ENCODE measurements at regions not wholly inside any gene's neighbourhood (a gene's known extent, or its start where the extent isn't known, plus 50 kb on each side); places are given as distances from the start of the nearest gene placed in this dataset.

DNA sequence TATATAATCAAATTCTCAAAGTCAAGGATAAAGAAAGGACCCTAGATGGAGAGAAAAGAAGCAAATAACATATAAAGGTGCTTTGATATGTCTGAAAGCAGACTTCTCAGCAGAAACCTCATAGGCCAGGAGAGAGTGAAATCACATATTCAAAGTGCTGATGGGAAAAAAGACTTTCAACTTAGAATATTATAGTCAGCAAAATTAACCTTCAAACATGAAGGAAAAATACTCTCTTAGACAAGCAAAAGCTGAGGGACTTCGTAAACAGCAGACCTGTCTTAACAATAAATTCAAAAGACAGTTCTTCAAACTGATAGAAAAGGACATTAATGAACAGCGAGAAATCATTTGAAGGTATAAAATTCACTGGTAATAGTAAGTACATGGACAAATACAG lies 107.2 kb upstream of the KCNH7 start:
- TF ChIP-seq, protein P1, sequence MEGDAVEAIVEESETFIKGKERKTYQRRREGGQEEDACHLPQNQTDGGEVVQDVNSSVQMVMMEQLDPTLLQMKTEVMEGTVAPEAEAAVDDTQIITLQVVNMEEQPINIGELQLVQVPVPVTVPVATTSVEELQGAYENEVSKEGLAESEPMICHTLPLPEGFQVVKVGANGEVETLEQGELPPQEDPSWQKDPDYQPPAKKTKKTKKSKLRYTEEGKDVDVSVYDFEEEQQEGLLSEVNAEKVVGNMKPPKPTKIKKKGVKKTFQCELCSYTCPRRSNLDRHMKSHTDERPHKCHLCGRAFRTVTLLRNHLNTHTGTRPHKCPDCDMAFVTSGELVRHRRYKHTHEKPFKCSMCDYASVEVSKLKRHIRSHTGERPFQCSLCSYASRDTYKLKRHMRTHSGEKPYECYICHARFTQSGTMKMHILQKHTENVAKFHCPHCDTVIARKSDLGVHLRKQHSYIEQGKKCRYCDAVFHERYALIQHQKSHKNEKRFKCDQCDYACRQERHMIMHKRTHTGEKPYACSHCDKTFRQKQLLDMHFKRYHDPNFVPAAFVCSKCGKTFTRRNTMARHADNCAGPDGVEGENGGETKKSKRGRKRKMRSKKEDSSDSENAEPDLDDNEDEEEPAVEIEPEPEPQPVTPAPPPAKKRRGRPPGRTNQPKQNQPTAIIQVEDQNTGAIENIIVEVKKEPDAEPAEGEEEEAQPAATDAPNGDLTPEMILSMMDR (IDR thresholded peaks at IDR 0.05; ENCODE audit: unreplicated experiment): no peak
- Mint-ChIP-seq H3K27ac (ENCODE audit: unreplicated experiment) (no peak overlapping the region), H3K36me3 (ENCODE audit: insufficient read depth, unreplicated experiment) (no peaks in the 10 kb centered on the region), H3K4me1 (ENCODE audit: low read depth, unreplicated experiment) (no peaks in the 10 kb centered on the region), H3K4me3 (ENCODE audit: low read depth, unreplicated experiment) (no peak overlapping the region), H3K9me3 (ENCODE audit: low read depth, unreplicated experiment) (peaks cover 6% of the 10 kb centered on the region), H3K27me3 (ENCODE audit: unreplicated experiment) (no peaks in the 10 kb centered on the region)
- intact Hi-C loops (cut with micrococcal nuclease; ENCODE audit: unreplicated experiment): no loop called here
- no peak for DNase-seq
- CTCF ChIA-PET: no interaction called here
- no TSS peak for BruUV-seq (replicated peaks)

DNA sequence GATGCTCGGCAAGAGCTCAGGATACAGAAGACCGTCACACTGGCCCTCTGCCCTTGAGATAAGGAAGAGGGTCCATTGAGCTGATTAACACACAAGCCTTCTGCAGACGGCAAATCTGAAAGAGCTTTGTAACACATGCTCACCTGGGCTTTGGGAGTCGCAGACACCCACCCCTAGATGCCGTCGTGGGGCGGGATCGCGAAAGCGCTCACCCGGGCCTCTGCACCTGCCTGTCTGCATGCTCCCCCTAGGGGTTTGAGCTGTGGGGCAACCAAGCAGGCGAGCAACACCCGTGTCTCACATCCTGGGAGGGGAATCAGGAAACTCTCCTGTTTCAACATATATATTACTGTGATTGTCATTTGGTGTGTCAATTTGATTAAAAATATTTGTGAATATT lies 99.8 kb upstream of the KCNH7 start:
- no TSS peak for BruUV-seq (replicated peaks)
- Mint-ChIP-seq H3K27me3 (ENCODE audit: unreplicated experiment) (no peaks in the 10 kb centered on the region), H3K4me1 (ENCODE audit: low read depth, unreplicated experiment) (no peaks in the 10 kb centered on the region), H3K27ac (ENCODE audit: unreplicated experiment) (no peak overlapping the region), H3K9me3 (ENCODE audit: low read depth, unreplicated experiment) (peaks cover 3% of the 10 kb centered on the region), H3K4me3 (ENCODE audit: low read depth, unreplicated experiment) (no peak overlapping the region), H3K36me3 (ENCODE audit: insufficient read depth, unreplicated experiment) (no peaks in the 10 kb centered on the region)
- intact Hi-C loops (cut with micrococcal nuclease; ENCODE audit: unreplicated experiment): no loop called here
- no peak for DNase-seq
- TF ChIP-seq, protein P1 (IDR thresholded peaks at IDR 0.05; ENCODE audit: unreplicated experiment): no peak
- CTCF ChIA-PET: no interaction called here

DNA sequence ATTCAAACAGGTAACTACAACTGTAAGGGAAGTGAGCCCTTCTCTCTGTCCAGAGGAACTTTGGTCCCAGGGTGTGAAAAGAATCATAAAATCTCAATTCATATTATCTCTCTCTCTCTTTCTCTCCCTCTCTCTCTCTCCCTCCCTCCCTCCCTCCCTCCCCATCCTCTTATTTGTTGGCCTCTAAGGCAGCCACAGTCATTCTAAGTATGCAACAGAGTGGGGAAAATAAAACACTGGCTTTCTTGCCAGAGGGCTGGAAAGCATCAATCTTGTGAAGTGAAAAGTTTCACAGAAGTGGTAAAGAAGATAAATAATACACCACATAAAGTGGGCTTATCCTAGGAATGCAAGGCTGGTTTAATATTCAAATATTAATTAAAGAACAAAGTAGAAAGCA lies 95.6 kb upstream of the KCNH7 start:
- peaks cover 3% of the 10 kb centered on the region for H3K9me3 Mint-ChIP-seq (ENCODE audit: low read depth, unreplicated experiment)
- H3K36me3 Mint-ChIP-seq (ENCODE audit: insufficient read depth, unreplicated experiment): no peaks in the 10 kb centered on the region
- intact Hi-C loops (cut with micrococcal nuclease; ENCODE audit: unreplicated experiment): no loop called here
- no peak for DNase-seq
- H3K4me3 Mint-ChIP-seq (ENCODE audit: low read depth, unreplicated experiment): no peak overlapping the region
- H3K4me1 Mint-ChIP-seq (ENCODE audit: low read depth, unreplicated experiment): peaks cover under 1% of the 10 kb centered on the region
- TF ChIP-seq, protein P1 (IDR thresholded peaks at IDR 0.05; ENCODE audit: unreplicated experiment): no peak
- no peak overlapping the region for H3K27ac Mint-ChIP-seq (ENCODE audit: unreplicated experiment)
- no TSS peak for BruUV-seq (replicated peaks)
- H3K27me3 Mint-ChIP-seq (ENCODE audit: unreplicated experiment): no peaks in the 10 kb centered on the region
- CTCF ChIA-PET: no interaction called here

DNA sequence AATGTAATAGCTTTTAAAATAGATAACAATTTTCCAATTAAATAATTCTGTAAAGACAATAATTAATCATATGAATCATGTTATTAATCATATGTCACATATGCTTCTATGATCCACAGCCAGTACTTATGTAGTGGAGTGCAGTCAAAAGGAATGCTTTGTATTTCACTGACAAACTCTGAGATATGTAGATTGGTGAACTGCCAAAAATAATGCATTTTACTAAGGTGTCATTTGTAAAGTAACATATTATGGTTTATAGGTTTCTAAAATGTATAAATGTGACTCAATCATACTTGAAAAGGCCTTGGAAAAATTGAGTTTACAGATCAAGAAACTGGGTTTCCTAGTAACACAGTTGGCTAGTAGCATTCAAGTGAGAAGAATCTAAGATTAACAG lies 93.8 kb upstream of the KCNH7 start:
- no peaks in the 10 kb centered on the region for H3K27me3 Mint-ChIP-seq (ENCODE audit: unreplicated experiment)
- H3K27ac Mint-ChIP-seq (ENCODE audit: unreplicated experiment): no peak overlapping the region
- peaks cover 9% of the 10 kb centered on the region for H3K4me1 Mint-ChIP-seq (ENCODE audit: low read depth, unreplicated experiment)
- intact Hi-C loops (cut with micrococcal nuclease; ENCODE audit: unreplicated experiment): no loop called here
- BruUV-seq (replicated peaks): no TSS peak
- peaks cover 3% of the 10 kb centered on the region for H3K9me3 Mint-ChIP-seq (ENCODE audit: low read depth, unreplicated experiment)
- TF ChIP-seq, protein P1 (IDR thresholded peaks at IDR 0.05; ENCODE audit: unreplicated experiment): no peak
- no peak for DNase-seq
- no peaks in the 10 kb centered on the region for H3K36me3 Mint-ChIP-seq (ENCODE audit: insufficient read depth, unreplicated experiment)
- H3K4me3 Mint-ChIP-seq (ENCODE audit: low read depth, unreplicated experiment): no peak overlapping the region
- CTCF ChIA-PET: no interaction called here

DNA sequence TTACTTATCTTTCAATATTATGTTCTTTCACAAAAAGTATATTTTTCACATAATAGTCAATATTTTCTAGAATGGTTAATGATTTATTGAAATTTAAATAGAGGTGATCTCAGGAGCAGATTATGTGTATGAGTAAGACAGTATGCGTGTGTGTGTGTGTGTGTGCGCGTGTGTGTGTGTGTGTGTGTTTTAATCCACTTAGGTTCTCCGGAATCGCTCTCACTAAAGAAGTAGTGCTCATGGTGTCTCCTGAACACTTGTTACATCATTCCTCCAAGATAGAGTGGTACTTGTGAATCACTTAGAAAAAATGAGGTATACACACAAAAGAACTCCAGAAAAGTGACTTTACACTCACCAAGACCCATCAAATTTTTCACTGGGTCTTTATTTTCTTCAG lies 91.0 kb upstream of the KCNH7 start:
- TF ChIP-seq, protein P1 (IDR thresholded peaks at IDR 0.05; ENCODE audit: unreplicated experiment): no peak
- H3K27ac Mint-ChIP-seq (ENCODE audit: unreplicated experiment): no peak overlapping the region
- H3K27me3 Mint-ChIP-seq (ENCODE audit: unreplicated experiment): no peaks in the 10 kb centered on the region
- DNase-seq: no peak
- H3K4me1 Mint-ChIP-seq (ENCODE audit: low read depth, unreplicated experiment): peaks cover 33% of the 10 kb centered on the region
- intact Hi-C loops (cut with micrococcal nuclease; ENCODE audit: unreplicated experiment): no loop called here
- H3K4me3 Mint-ChIP-seq (ENCODE audit: low read depth, unreplicated experiment): no peak overlapping the region
- peaks cover 3% of the 10 kb centered on the region for H3K9me3 Mint-ChIP-seq (ENCODE audit: low read depth, unreplicated experiment)
- no TSS peak for BruUV-seq (replicated peaks)
- no peaks in the 10 kb centered on the region for H3K36me3 Mint-ChIP-seq (ENCODE audit: insufficient read depth, unreplicated experiment)
- CTCF ChIA-PET: no interaction called here

Measured in Calu3 (cell line).